ENCODE measurements at regions not wholly inside any gene's neighbourhood (a gene's known extent, or its start where the extent isn't known, plus 50 kb on each side); places are given as distances from the start of the nearest gene placed in this dataset.

- DNase-seq (ENCODE audit: insufficient read length, low spot score) (no peak), FAIRE-seq (no peak)
- no peak for TF ChIP-seq CTCF (IDR thresholded peaks at IDR 0.05; ENCODE audit: insufficient read depth, missing control alignments)
Measured at GRCh38 chr11:131160846-131161245, 209.6 kb upstream of the NTM start.

- FAIRE-seq: no peak
- no peak for DNase-seq (ENCODE audit: insufficient read length, low spot score)
- no peak for TF ChIP-seq CTCF (IDR thresholded peaks at IDR 0.05; ENCODE audit: insufficient read depth, missing control alignments)
Measured at GRCh38 chr11:131163613-131164012, 206.8 kb upstream of the NTM start.

GRCh38 chr11:131165036-131165435 lies 205.4 kb upstream of the NTM start:
- DNase-seq (ENCODE audit: insufficient read length, low spot score) (no peak), FAIRE-seq (no peak)
- TF ChIP-seq CTCF (IDR thresholded peaks at IDR 0.05; ENCODE audit: insufficient read depth, missing control alignments): no peak

- no peak for TF ChIP-seq CTCF (IDR thresholded peaks at IDR 0.05; ENCODE audit: insufficient read depth, missing control alignments)
- FAIRE-seq (no peak), DNase-seq (ENCODE audit: insufficient read length, low spot score) (no peak)
Measured at GRCh38 chr11:131168839-131169713, 201.3 kb upstream of the NTM start.

GRCh38 chr11:131172011-131172410 lies 198.4 kb upstream of the NTM start:
- no peak for TF ChIP-seq CTCF (IDR thresholded peaks at IDR 0.05; ENCODE audit: insufficient read depth, missing control alignments)
- FAIRE-seq: no peak
- no peak for DNase-seq (ENCODE audit: insufficient read length, low spot score)

- no peak for TF ChIP-seq CTCF (IDR thresholded peaks at IDR 0.05; ENCODE audit: insufficient read depth, missing control alignments)
- DNase-seq (ENCODE audit: insufficient read length, low spot score) (no peak), FAIRE-seq (no peak)
Measured at GRCh38 chr11:131178020-131178419, 192.4 kb upstream of the NTM start.

- DNase-seq (ENCODE audit: insufficient read length, low spot score) (no peak), FAIRE-seq (no peak)
Measured at GRCh38 chr11:131178596-131178995, 191.8 kb upstream of the NTM start.

More at GRCh38 chr11:131178596-131178995, 191.8 kb upstream of the NTM start:
- TF ChIP-seq CTCF (IDR thresholded peaks at IDR 0.05; ENCODE audit: insufficient read depth, missing control alignments): no peak

Measured in D721Med (cell line).